HepG2 (cell line): ENCODE measurements at regions not wholly inside any gene's neighbourhood (a gene's known extent, or its start where the extent isn't known, plus 50 kb on each side); places are given as distances from the start of the nearest gene placed in this dataset.

Experiments used
- ATAC-seq: fragments of 200-7000 bp; cut with Tn5 transposase; 3 replicates; pipeline ENCODE4 v1.9.1; 2020; ENCODE audit warnings: mild to moderate bottlenecking, moderate library complexity
- BruUV-seq: library from RNA; stranded (reverse); fragments of 400-500 nt; replicated peaks from 2 replicates; lab custom pipeline; 2021; lab: Mats Ljungman, UMichigan
- CTCF ChIA-PET: fragments of 300-600 bp; formaldehyde crosslinking; extraction: SDS; loops from one replicate; lab custom pipeline; 2021; ENCODE audit warnings: low total read pairs, inconsistent platforms, low intra/inter-chr PET ratio; lab: Yijun Ruan, JAX
- POLR2A ChIA-PET: fragments of 350-600 bp; sonication (Branson Sonifier 250); formaldehyde crosslinking; loops from one replicate; lab custom pipeline; 2020; ENCODE audit warnings: antibody characterized with exemption, inconsistent platforms; lab: Yijun Ruan, JAX
- DNase-seq: peaks from one replicate; pipeline ENCODE4 v3.0.0-alpha.2; 2015; ENCODE audit warnings: low spot score
- FAIRE-seq: peaks from 3 replicates; lab custom pipeline; 2011; peaks lifted over from hg19 to GRCh38; lab: Jason Lieb, UNC
- H2AFZ ChIP-seq: one replicate; pipeline ENCODE4 v1.6.1; 2011; ENCODE audit warnings: low read length, inconsistent platforms
- H3K27ac ChIP-seq: fragments of 300-600 bp; 3 replicates; pipeline ENCODE4 v1.8.0; 2011; ENCODE audit warnings: mixed run types, mild to moderate bottlenecking, mixed read lengths, low read length, inconsistent platforms; ENCODE audit not compliant: insufficient read depth; ENCODE audit errors: extremely low read length
- H3K27me3 ChIP-seq, 2 experiments: fragments of 200-600 bp in 1 of 2; 2 replicates in 1 of 2; 3 replicates in 1 of 2; pipeline versions ENCODE4 v1.6.0 to v1.8.0; 2011; ENCODE audit warnings: low read length in 2 of 2, mild to moderate bottlenecking in 2 of 2, moderate library complexity in 2 of 2, inconsistent platforms in 1 of 2; ENCODE audit not compliant: insufficient read depth in 2 of 2, control insufficient read depth in 1 of 2
- H3K36me3 ChIP-seq, 2 experiments: fragments of 200-600 bp in 1 of 2; replicated peaks in 1 of 2; 2 replicates in 1 of 2; 3 replicates in 1 of 2; pipeline versions ENCODE4 v1.5.1 to v1.8.0; 2011; ENCODE audit warnings: low read length in 2 of 2, inconsistent platforms in 1 of 2; ENCODE audit not compliant: insufficient read depth in 2 of 2, control insufficient read depth in 1 of 2
- H3K4me1 ChIP-seq: 2 replicates; pipeline ENCODE4 v1.5.1; 2012; ENCODE audit warnings: low read length, inconsistent platforms; ENCODE audit not compliant: insufficient read depth
- H3K4me2 ChIP-seq: 2 replicates; pipeline ENCODE4 v1.6.0; 2011; ENCODE audit warnings: low read depth, low read length, inconsistent platforms
- H3K4me3 ChIP-seq, 3 experiments: fragments of 200-600 bp in 1 of 3; sonication (generic), shearing (Covaris generic) in 1 of 3; replicated peaks in 1 of 3; 2 replicates each; pipeline ENCODE4 v1.5.1; 2011 to 2016; ENCODE audit warnings: low read length in 3 of 3, inconsistent platforms in 2 of 3, low read depth in 2 of 3, mild to moderate bottlenecking in 2 of 3, control low read depth in 1 of 3, mixed read lengths in 1 of 3; ENCODE audit not compliant: insufficient read depth in 1 of 3
- H3K79me2 ChIP-seq: one replicate; pipeline ENCODE4 v1.6.1; 2011; ENCODE audit warnings: low read length, inconsistent platforms; ENCODE audit not compliant: insufficient read depth
- H3K9ac ChIP-seq: 2 replicates; pipeline ENCODE4 v1.6.0; 2011; ENCODE audit warnings: mild to moderate bottlenecking, low read depth, low read length, inconsistent platforms; ENCODE audit not compliant: insufficient read depth
- H3K9me3 ChIP-seq: 2 replicates; pipeline ENCODE4 v1.5.1; 2012; ENCODE audit warnings: mild to moderate bottlenecking, low read length
- H4K20me1 ChIP-seq: 2 replicates; pipeline ENCODE4 v1.6.0; 2011; ENCODE audit warnings: inconsistent platforms, mild to moderate bottlenecking, low read length, moderate library complexity; ENCODE audit not compliant: insufficient read depth
- EED ChIP-seq: sonication (generic); formaldehyde crosslinking; IDR thresholded peaks from 2 replicates; pipeline ENCODE4 v1.5.0; 2020; ENCODE audit warnings: mild to moderate bottlenecking, missing genetic modification reagents
- ISX ChIP-seq: sonication (generic); formaldehyde crosslinking; conservative IDR thresholded peaks from 2 replicates; pipeline ENCODE4 v1.5.0; 2020; ENCODE audit warnings: missing genetic modification reagents
- KLF9 ChIP-seq: IDR thresholded peaks from 2 replicates; pipeline ENCODE4 v1.6.1; 2016; ENCODE audit warnings: low read depth
- MIER3 ChIP-seq: IDR thresholded peaks from 2 replicates; pipeline ENCODE4 v1.6.1; 2016; ENCODE audit warnings: missing compliant biosample characterization, borderline replicate concordance
- MYNN ChIP-seq: sonication (generic); formaldehyde crosslinking; IDR thresholded peaks from 2 replicates; pipeline ENCODE4 v1.4.0; 2020; ENCODE audit warnings: mild to moderate bottlenecking, low read depth, missing genetic modification reagents
- NFRKB ChIP-seq: fragments of 450-650 bp; IDR thresholded peaks from 2 replicates; pipeline ENCODE4 v1.6.1; 2017
- PLRG1 ChIP-seq: fragments of 450-650 bp; conservative IDR thresholded peaks from 2 replicates; pipeline ENCODE4 v1.6.1; 2016
- POLR2AphosphoS2 ChIP-seq: IDR thresholded peaks from 2 replicates; pipeline ENCODE4 v1.6.1; 2011; ENCODE audit warnings: low read depth, low read length, improper control_type of control experiment
- TP53 ChIP-seq: sonication (generic); formaldehyde crosslinking; conservative IDR thresholded peaks from 2 replicates; pipeline ENCODE4 v1.4.0; 2020; ENCODE audit warnings: missing genetic modification reagents
- ZNF17 ChIP-seq: sonication (generic); formaldehyde crosslinking; IDR thresholded peaks from 2 replicates; pipeline ENCODE4 v1.5.0; 2020; ENCODE audit warnings: mild to moderate bottlenecking, missing genetic modification reagents
- ZNF253 ChIP-seq: sonication (generic); formaldehyde crosslinking; IDR thresholded peaks from 2 replicates; pipeline ENCODE4 v1.8.0; 2022; ENCODE audit warnings: mild to moderate bottlenecking, missing genetic modification reagents, borderline replicate concordance
- WGBS: methylation state at CpG from one replicate; pipeline ENCODE4 v1.1.6; 2017; ENCODE audit warnings: low lambda C conversion rate; 5-methylcytosine and 5-hydroxymethylcytosine counted together
- in situ Hi-C: cut with HindIII; loops from 2 replicates; pipeline ENCODE4 v1.10.0; 2017; ENCODE audit warnings: low pct_unique_long_range_greater_than_20kb; ENCODE audit not compliant: extremely low pct_ligation_motif_present
- intact Hi-C: fragments of 100-400 bp; cut with micrococcal nuclease; formaldehyde crosslinking; loops from one replicate; pipeline ENCODE4 v1.10.0; 2022; ENCODE audit not compliant: unreplicated experiment
- TF ChIP-seq, protein P1 (sequence below): sonication (generic); formaldehyde crosslinking; conservative IDR thresholded peaks from 2 replicates; pipeline ENCODE4 v1.4.0; 2020; ENCODE audit warnings: missing genetic modification reagents
- TF ChIP-seq, protein P2 (sequence below): sonication (generic); formaldehyde crosslinking; IDR thresholded peaks from 2 replicates; pipeline ENCODE4 v1.8.1; 2023; ENCODE audit warnings: mild to moderate bottlenecking, missing genetic modification reagents

DNA sequence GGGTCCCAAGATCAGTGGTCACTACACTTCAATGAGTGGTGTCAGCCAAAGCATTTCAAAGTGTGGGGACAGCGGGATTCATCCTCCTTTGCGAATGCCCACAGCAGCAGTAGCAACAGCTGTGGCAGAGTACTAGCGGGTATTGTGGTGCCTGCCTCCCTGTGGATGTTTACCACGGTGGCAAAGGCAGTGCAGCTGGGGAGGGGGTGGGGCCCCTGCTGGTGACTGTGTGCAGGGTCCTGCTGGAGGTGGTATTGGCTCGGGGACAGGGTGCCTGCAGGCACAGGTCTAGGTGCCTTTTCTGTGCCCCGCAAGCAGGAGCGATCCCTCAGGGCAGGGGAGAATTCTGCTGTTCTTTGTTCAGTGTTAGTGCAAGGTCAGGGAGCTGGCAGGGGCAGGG lies 415.7 kb downstream of the USP25 start:
- Histone ChIP-seq H2AFZ (no peak overlapping the region), H3K27ac (no peak overlapping the region), H3K36me3 (no peaks in the 10 kb centered on the region), H4K20me1 (no peaks in the 10 kb centered on the region)
- WGBS, result no CpG with 5 or more reads among the region's 7 CpGs
- BruUV-seq, result no TSS peak
- in situ Hi-C loops, result no loop called here
- TF ChIP-seq, protein P1, sequence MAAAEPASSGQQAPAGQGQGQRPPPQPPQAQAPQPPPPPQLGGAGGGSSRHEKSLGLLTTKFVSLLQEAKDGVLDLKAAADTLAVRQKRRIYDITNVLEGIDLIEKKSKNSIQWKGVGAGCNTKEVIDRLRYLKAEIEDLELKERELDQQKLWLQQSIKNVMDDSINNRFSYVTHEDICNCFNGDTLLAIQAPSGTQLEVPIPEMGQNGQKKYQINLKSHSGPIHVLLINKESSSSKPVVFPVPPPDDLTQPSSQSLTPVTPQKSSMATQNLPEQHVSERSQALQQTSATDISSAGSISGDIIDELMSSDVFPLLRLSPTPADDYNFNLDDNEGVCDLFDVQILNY (CRISPR knock-in tag), result no peak
- TF ChIP-seq ISX (CRISPR knock-in tag) (no peak), PLRG1 (no peak), NFRKB (no peak), ZNF253 (CRISPR knock-in tag) (no peak), KLF9 (CRISPR knock-in tag) (no peak), MYNN (CRISPR knock-in tag) (no peak), MIER3 (CRISPR knock-in tag) (no peak), ZNF17 (no peak), TP53 (no peak), POLR2AphosphoS2 (no peak), EED (CRISPR knock-in tag) (no peak)
- TF ChIP-seq, protein P2, sequence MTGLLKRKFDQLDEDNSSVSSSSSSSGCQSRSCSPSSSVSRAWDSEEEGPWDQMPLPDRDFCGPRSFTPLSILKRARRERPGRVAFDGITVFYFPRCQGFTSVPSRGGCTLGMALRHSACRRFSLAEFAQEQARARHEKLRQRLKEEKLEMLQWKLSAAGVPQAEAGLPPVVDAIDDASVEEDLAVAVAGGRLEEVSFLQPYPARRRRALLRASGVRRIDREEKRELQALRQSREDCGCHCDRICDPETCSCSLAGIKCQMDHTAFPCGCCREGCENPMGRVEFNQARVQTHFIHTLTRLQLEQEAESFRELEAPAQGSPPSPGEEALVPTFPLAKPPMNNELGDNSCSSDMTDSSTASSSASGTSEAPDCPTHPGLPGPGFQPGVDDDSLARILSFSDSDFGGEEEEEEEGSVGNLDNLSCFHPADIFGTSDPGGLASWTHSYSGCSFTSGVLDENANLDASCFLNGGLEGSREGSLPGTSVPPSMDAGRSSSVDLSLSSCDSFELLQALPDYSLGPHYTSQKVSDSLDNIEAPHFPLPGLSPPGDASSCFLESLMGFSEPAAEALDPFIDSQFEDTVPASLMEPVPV (CRISPR knock-in tag), result no peak
- TF ChIP-seq, all 625 proteins: peak for 0
- ChIA-PET POLR2A (no interaction called here), CTCF (no interaction called here)
- no peak for DNase-seq
- H3K79me2 ChIP-seq, result no peaks in the 10 kb centered on the region
- no peak for ATAC-seq
- no peaks in the 10 kb centered on the region for H3K27me3 ChIP-seq
- H3K4me3 ChIP-seq, result no peak overlapping the region
- intact Hi-C loops, result no loop called here
- H3K4me1 ChIP-seq, result no peaks in the 10 kb centered on the region
- H3K4me2 ChIP-seq, result no peak overlapping the region
- H3K9ac ChIP-seq, result no peak overlapping the region
- no peak for FAIRE-seq
- no peaks in the 10 kb centered on the region for H3K9me3 ChIP-seq
